ENCODE measurements at regions not wholly inside any gene's neighbourhood (a gene's known extent, or its start where the extent isn't known, plus 50 kb on each side); places are given as distances from the start of the nearest gene placed in this dataset.

GRCh38 chr2:164285576-164285975 is 335.7 kb downstream of the GRB14 start:
- Mint-ChIP-seq H3K27me3 (ENCODE audit: insufficient read depth) (no peaks in the 10 kb centered on the region), H3K4me1 (no peaks in the 10 kb centered on the region), H3K9me3 (no peaks in the 10 kb centered on the region), H3K4me3 (no peak overlapping the region), H3K36me3 (ENCODE audit: low read depth) (no peaks in the 10 kb centered on the region), H3K27ac (no peak overlapping the region)
- no peaks in the 10 kb centered on the region for H3K9me3 ChIP-seq (ENCODE audit: control insufficient read depth, low read length)
- H3K27ac ChIP-seq (ENCODE audit: low read depth, low read length) = no peak overlapping the region
- no peak for TF ChIP-seq CTCF (conservative IDR thresholded peaks at IDR 0.05)
- no peak overlapping the region for H3K9ac ChIP-seq (ENCODE audit: extremely low read depth, low read length, poor library complexity, severe bottlenecking)
- H3K4me1 ChIP-seq (ENCODE audit: control insufficient read depth, insufficient read depth, low read length) = no peaks in the 10 kb centered on the region
- H3K4me3 ChIP-seq (ENCODE audit: low read length) = no peak overlapping the region
- H3K27me3 ChIP-seq (ENCODE audit: control insufficient read depth, insufficient read depth, low read length, poor library complexity, severe bottlenecking) = no peaks in the 10 kb centered on the region
- 99% methylated on average over 2 of the region's 2 CpGs; no CpG with 5 or more reads in 1 of the 2 experiments for WGBS, 2 experiments (ENCODE audit: insufficient coverage in 1 of 2, insufficient read length in 1 of 2)
- DNase-seq = no peak
- H3K36me3 ChIP-seq (ENCODE audit: control insufficient read depth, insufficient read depth, low read length) = no peaks in the 10 kb centered on the region

- no peaks in the 10 kb centered on the region for H3K27me3 Mint-ChIP-seq (ENCODE audit: insufficient read depth)
- H3K27ac Mint-ChIP-seq = no peak overlapping the region
These were observed 339.4 kb downstream of the GRB14 start for GRCh38 chr2:164281896-164282295.

GRCh38 chr2:164275659-164276058 is 345.6 kb downstream of the GRB14 start:
- no peak for TF ChIP-seq CTCF (conservative IDR thresholded peaks at IDR 0.05)
- no peaks in the 10 kb centered on the region for H3K9me3 Mint-ChIP-seq
- H3K4me3 Mint-ChIP-seq = no peak overlapping the region
- no peaks in the 10 kb centered on the region for H3K36me3 Mint-ChIP-seq (ENCODE audit: low read depth)
- Histone ChIP-seq H3K36me3 (ENCODE audit: control insufficient read depth, insufficient read depth, low read length) (no peaks in the 10 kb centered on the region), H3K27me3 (ENCODE audit: control insufficient read depth, insufficient read depth, low read length, poor library complexity, severe bottlenecking) (no peaks in the 10 kb centered on the region), H3K9ac (ENCODE audit: extremely low read depth, low read length, poor library complexity, severe bottlenecking) (no peak overlapping the region), H3K9me3 (ENCODE audit: control insufficient read depth, low read length) (no peaks in the 10 kb centered on the region), H3K4me1 (ENCODE audit: control insufficient read depth, insufficient read depth, low read length) (no peaks in the 10 kb centered on the region), H3K4me3 (ENCODE audit: low read length) (no peak overlapping the region), H3K27ac (ENCODE audit: low read depth, low read length) (no peak overlapping the region)
- H3K4me1 Mint-ChIP-seq = no peaks in the 10 kb centered on the region
- no peaks in the 10 kb centered on the region for H3K27me3 Mint-ChIP-seq (ENCODE audit: insufficient read depth)
- no peak overlapping the region for H3K27ac Mint-ChIP-seq
- no peak for DNase-seq

More at GRCh38 chr2:164281896-164282295, 339.4 kb downstream of the GRB14 start:
- no peaks in the 10 kb centered on the region for H3K9me3 ChIP-seq (ENCODE audit: control insufficient read depth, low read length)
- H3K27ac ChIP-seq (ENCODE audit: low read depth, low read length) = no peak overlapping the region
- Mint-ChIP-seq H3K4me3 (no peak overlapping the region), H3K9me3 (no peaks in the 10 kb centered on the region), H3K4me1 (no peaks in the 10 kb centered on the region), H3K36me3 (ENCODE audit: low read depth) (no peaks in the 10 kb centered on the region)
- H3K36me3 ChIP-seq (ENCODE audit: control insufficient read depth, insufficient read depth, low read length) = no peaks in the 10 kb centered on the region
- TF ChIP-seq CTCF (conservative IDR thresholded peaks at IDR 0.05) = no peak
- no CpG with 5 or more reads among the region's 1 CpG for WGBS, 2 experiments (ENCODE audit: insufficient coverage in 1 of 2, insufficient read length in 1 of 2)
- H3K9ac ChIP-seq (ENCODE audit: extremely low read depth, low read length, poor library complexity, severe bottlenecking) = no peak overlapping the region
- no peak for DNase-seq
- no peak overlapping the region for H3K4me3 ChIP-seq (ENCODE audit: low read length)
- H3K27me3 ChIP-seq (ENCODE audit: control insufficient read depth, insufficient read depth, low read length, poor library complexity, severe bottlenecking) = no peaks in the 10 kb centered on the region
- no peaks in the 10 kb centered on the region for H3K4me1 ChIP-seq (ENCODE audit: control insufficient read depth, insufficient read depth, low read length)

All from endodermal cell (in vitro differentiated cells).